ENCODE measurements at regions not wholly inside any gene's neighbourhood (a gene's known extent, or its start where the extent isn't known, plus 50 kb on each side); places are given as distances from the start of the nearest gene placed in this dataset.
"Not testable (repeated sequence)": the region's sequence is repeated elsewhere in the genome, so short reads cannot be mapped to it uniquely, and the experiment has no call there.

DNA sequence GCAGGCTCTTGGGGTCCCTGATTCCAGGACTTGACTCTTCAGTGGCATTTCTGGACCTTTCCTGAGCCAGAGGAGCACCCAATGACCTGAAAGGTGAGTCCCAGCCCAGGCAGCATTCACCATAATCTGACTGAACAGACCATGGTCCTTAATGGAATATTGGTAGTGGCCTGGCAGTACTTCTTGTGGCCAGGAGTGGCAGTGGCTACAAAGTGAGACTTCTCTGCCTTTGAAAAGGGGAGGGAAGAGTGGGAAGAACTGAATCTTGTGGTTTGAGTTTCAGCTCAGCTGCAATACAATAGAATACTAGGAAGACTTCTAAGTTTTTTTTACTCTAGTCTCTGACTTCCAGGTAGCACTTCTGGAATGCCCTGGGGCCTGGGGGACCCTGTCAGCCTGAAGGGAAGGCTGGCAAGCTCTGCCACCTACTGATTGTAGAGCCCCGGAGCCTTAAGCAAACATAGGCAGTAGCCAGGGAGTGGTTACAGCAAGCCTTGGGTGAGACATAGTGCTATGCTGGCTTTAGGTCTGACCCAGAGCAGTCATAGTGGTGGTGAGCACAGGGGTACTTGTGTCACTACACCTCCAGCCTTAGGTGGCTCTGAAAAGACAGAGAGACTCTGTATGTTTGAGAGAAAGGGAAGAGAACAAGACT is 674.2 kb upstream of the MANEA start:
- Histone ChIP-seq H3K27me3 (no peaks in the 10 kb centered on the region), H3K4me1 (no peaks in the 10 kb centered on the region), H3K9me3 (no peaks in the 10 kb centered on the region), H3K4me3 (no peak overlapping the region), H3K27ac (no peak overlapping the region), H3K36me3 (no peaks in the 10 kb centered on the region), H3K9ac (ENCODE audit: low read depth in 2 of 2, low read length in 2 of 2) (no peak overlapping the region)
- intact Hi-C loops (cut with DNase I) = no loop called here
- DNase-seq = no peak
- TF ChIP-seq, protein P1, sequence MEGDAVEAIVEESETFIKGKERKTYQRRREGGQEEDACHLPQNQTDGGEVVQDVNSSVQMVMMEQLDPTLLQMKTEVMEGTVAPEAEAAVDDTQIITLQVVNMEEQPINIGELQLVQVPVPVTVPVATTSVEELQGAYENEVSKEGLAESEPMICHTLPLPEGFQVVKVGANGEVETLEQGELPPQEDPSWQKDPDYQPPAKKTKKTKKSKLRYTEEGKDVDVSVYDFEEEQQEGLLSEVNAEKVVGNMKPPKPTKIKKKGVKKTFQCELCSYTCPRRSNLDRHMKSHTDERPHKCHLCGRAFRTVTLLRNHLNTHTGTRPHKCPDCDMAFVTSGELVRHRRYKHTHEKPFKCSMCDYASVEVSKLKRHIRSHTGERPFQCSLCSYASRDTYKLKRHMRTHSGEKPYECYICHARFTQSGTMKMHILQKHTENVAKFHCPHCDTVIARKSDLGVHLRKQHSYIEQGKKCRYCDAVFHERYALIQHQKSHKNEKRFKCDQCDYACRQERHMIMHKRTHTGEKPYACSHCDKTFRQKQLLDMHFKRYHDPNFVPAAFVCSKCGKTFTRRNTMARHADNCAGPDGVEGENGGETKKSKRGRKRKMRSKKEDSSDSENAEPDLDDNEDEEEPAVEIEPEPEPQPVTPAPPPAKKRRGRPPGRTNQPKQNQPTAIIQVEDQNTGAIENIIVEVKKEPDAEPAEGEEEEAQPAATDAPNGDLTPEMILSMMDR (IDR thresholded peaks at IDR 0.05) = no peak

DNA sequence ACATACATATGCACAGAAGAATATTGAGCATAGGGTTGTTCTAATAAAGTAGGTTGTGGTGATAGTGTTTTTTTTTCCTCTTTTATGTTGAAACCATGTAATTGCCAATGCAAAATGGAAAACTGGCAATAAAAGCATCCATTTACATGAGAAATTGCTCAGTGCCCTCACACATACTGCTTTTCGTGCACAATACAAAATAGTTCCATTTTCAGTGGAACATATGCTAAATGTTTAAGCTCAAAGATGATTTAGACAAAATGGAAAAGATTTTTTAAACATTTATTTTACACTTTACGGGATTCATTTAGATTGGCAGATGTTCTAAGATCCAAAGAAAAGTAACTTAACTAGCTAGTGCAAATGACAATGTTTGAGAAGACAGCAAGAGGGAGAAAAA is 678.1 kb upstream of the MANEA start:
- Histone ChIP-seq H3K27me3 (no peaks in the 10 kb centered on the region), H3K36me3 (no peaks in the 10 kb centered on the region), H3K9ac (ENCODE audit: low read depth in 2 of 2, low read length in 2 of 2) (no peak overlapping the region), H3K4me1 (no peaks in the 10 kb centered on the region), H3K27ac (no peak overlapping the region), H3K4me3 (no peak overlapping the region), H3K9me3 (no peaks in the 10 kb centered on the region)
- TF ChIP-seq, protein P1 (IDR thresholded peaks at IDR 0.05) = no peak
- DNase-seq = no peak
- intact Hi-C loops (cut with DNase I) = no loop called here

DNA sequence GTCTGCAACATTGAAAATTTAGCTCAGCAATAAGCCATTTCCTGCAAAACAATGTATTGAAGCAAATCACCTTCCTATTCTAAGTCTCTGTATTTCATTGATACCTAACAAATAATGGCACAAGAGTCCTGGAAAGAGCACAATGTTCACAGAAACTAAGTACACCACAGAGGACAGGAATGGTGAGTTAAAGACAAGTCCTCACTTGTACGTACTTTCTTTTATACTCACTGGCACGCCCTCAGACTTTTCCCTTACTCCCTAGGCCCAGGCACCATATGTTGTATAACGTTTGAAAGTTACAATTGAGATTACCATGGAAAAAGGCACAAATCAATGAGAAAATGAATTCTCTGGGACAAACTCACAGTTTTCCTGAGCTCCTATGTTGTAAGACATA is 683.0 kb upstream of the MANEA start:
- Histone ChIP-seq H3K4me3 (no peak overlapping the region), H3K36me3 (no peaks in the 10 kb centered on the region), H3K9ac (ENCODE audit: low read depth in 2 of 2, low read length in 2 of 2) (no peak overlapping the region), H3K9me3 (no peaks in the 10 kb centered on the region), H3K27ac (no peak overlapping the region), H3K27me3 (no peaks in the 10 kb centered on the region), H3K4me1 (no peaks in the 10 kb centered on the region)
- TF ChIP-seq, protein P1 (IDR thresholded peaks at IDR 0.05) = no peak
- no peak for DNase-seq
- intact Hi-C loops (cut with DNase I) = no loop called here

DNA sequence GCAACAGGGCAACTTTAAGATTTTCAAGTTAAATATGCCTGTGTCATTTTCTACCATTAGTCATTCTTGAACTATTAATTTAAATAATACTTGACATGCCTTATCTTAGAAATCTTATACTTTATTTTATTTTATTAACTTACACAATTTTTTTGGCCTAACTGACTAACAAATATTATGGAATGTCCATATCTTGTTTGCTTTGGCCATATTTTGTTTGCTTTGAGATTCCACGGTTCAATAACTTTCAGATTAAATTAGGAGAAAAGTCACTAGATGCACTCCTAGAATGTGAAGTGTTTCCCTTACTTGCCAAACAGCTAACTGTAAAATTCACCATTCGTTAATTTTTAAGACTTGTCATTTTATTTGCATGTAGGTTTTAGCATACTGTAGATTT is 684.0 kb upstream of the MANEA start:
- Histone ChIP-seq H3K4me3 (no peak overlapping the region), H3K9ac (ENCODE audit: low read depth in 2 of 2, low read length in 2 of 2) (no peak overlapping the region), H3K9me3 (no peaks in the 10 kb centered on the region), H3K36me3 (no peaks in the 10 kb centered on the region), H3K27ac (no peak overlapping the region), H3K27me3 (no peaks in the 10 kb centered on the region), H3K4me1 (no peaks in the 10 kb centered on the region)
- intact Hi-C loops (cut with DNase I) = no loop called here
- DNase-seq = no peak
- TF ChIP-seq, protein P1 (IDR thresholded peaks at IDR 0.05) = no peak

DNA sequence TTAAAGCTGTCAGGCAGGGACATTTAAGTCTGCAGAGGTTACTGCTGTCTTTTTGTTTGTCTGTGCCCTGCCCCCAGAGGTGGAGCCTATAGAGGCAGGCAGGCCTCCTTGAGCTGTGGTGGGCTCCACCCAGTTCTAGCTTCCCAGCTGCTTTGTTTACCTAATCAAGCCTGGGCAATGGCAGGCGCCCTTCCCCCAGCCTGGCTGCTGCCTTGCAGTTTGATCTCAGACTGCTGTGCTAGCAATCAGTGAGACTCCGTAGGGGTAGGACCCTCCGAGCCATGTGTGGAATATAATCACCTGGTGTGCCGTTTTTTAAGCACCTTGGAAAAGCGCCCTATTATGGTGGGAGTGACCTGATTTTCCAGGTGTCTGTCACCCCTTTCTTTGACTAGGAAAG is 703.5 kb upstream of the MANEA start:
- H3K27me3 ChIP-seq; DNase-seq; H3K4me3 ChIP-seq; H3K9me3 ChIP-seq; H3K4me1 ChIP-seq; intact Hi-C loops (cut with DNase I); H3K9ac ChIP-seq (ENCODE audit: low read depth in 2 of 2, low read length in 2 of 2); H3K27ac ChIP-seq; H3K36me3 ChIP-seq: not testable (repeated sequence)

DNA sequence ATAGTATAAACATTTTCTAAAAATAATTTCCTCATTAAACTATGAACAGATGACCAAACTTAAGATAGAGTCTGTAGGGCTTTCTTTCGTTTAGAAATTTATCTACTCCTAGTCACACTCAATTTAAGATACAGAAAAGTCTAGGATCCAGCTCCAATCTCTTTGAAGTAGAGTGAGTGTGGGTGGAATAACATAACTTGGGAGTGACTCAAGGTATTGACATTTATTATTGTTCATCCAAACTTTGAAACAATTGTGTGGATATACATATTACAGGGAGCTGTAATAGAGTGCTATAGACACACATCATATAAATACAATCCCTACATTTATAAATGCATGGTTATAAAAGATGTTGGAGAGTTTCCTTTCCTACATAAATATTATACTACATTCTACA is 715.2 kb upstream of the MANEA start:
- no peaks in the 10 kb centered on the region for H3K9me3 ChIP-seq

More for the DNA sequence above, 715.2 kb upstream of the MANEA start:
- H3K27me3 ChIP-seq = no peaks in the 10 kb centered on the region
- TF ChIP-seq, protein P1 (IDR thresholded peaks at IDR 0.05) = no peak
- no peaks in the 10 kb centered on the region for H3K4me1 ChIP-seq
- intact Hi-C loops (cut with DNase I) = no loop called here
- H3K4me3 ChIP-seq = no peak overlapping the region
- no peak overlapping the region for H3K27ac ChIP-seq
- no peak overlapping the region for H3K9ac ChIP-seq (ENCODE audit: low read depth in 2 of 2, low read length in 2 of 2)
- no peak for DNase-seq
- no peaks in the 10 kb centered on the region for H3K36me3 ChIP-seq
